ENCODE measurements at regions not wholly inside any gene's neighbourhood (a gene's known extent, or its start where the extent isn't known, plus 50 kb on each side); places are given as distances from the start of the nearest gene placed in this dataset.
"Not testable (repeated sequence)": the region's sequence is repeated elsewhere in the genome, so short reads cannot be mapped to it uniquely, and the experiment has no call there.

DNA sequence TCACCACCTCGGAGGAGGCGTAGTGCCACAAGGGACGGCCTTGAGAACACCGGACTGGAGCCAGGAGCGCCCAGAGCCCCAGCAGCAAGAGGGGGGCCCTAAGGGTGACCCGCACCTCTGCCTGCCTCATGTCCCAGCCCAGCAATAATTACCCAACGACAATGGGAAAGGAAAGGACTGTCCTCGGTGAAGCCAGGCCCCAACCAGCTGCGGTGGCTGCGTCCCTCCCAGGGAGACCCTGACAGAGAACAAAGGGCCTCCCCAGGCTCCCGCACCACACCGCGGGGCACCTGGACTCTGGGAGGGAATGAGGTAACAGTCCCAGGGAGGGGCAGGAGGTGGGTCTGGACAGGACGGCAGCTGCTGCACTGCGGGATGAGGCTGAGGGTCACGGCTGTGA is 493.4 kb downstream of the GOLGA6L6 start:
- TF ChIP-seq, protein P1, sequence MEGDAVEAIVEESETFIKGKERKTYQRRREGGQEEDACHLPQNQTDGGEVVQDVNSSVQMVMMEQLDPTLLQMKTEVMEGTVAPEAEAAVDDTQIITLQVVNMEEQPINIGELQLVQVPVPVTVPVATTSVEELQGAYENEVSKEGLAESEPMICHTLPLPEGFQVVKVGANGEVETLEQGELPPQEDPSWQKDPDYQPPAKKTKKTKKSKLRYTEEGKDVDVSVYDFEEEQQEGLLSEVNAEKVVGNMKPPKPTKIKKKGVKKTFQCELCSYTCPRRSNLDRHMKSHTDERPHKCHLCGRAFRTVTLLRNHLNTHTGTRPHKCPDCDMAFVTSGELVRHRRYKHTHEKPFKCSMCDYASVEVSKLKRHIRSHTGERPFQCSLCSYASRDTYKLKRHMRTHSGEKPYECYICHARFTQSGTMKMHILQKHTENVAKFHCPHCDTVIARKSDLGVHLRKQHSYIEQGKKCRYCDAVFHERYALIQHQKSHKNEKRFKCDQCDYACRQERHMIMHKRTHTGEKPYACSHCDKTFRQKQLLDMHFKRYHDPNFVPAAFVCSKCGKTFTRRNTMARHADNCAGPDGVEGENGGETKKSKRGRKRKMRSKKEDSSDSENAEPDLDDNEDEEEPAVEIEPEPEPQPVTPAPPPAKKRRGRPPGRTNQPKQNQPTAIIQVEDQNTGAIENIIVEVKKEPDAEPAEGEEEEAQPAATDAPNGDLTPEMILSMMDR (IDR thresholded peaks at IDR 0.05): not testable (repeated sequence)
- TF ChIP-seq ZFX (IDR thresholded peaks at IDR 0.05; ENCODE audit: borderline replicate concordance): not testable (repeated sequence)

All from 22Rv1 (cell line).